K562 (cell line): ENCODE measurements at regions not wholly inside any gene's neighbourhood (a gene's known extent, or its start where the extent isn't known, plus 50 kb on each side); places are given as distances from the start of the nearest gene placed in this dataset.

Source experiments
- ATAC-seq: fragments of 200-7000 bp; cut with Tn5 transposase; 3 replicates; pipeline ENCODE4 v1.9.1; 2020; ENCODE audit warnings: moderate library complexity
- BruUV-seq: library from RNA; stranded (reverse); fragments of 400-500 nt; replicated peaks from 2 replicates; lab custom pipeline; 2021; lab: Mats Ljungman, UMichigan
- CTCF ChIA-PET: fragments of 300-600 bp; formaldehyde crosslinking; extraction: SDS; loops from one replicate; lab custom pipeline; 2021; ENCODE audit warnings: low intra/inter-chr PET ratio; lab: Yijun Ruan, JAX
- POLR2A ChIA-PET: fragments of 300-600, 350-650 bp; sonication (Branson Sonifier 250); formaldehyde crosslinking; extraction: SDS; loops from one replicate; lab custom pipeline; 2021; ENCODE audit warnings: antibody characterized with exemption, inconsistent platforms; lab: Yijun Ruan, JAX
- DNase-seq, 4 experiments: peaks; one replicate each; pipeline versions ENCODE4 v3.0.0 to v3.0.0-alpha.2; 2011 to 2018; ENCODE audit warnings: low spot score in 3 of 4, mixed read lengths in 3 of 4; ENCODE audit errors: extremely low read depth in 1 of 4
- FAIRE-seq: peaks from 2 replicates; lab custom pipeline; 2011; peaks lifted over from hg19 to GRCh38; lab: Jason Lieb, UNC
- H2AFZ ChIP-seq: 2 replicates; pipeline ENCODE4 v1.6.0; 2011; ENCODE audit warnings: low read depth, low read length, control low read depth, inconsistent platforms
- H3K27ac ChIP-seq: fragments of 200-600 bp; 3 replicates; pipeline ENCODE4 v1.8.0; 2011; ENCODE audit warnings: low read depth, mild to moderate bottlenecking, control low read depth, inconsistent platforms, low read length, moderate library complexity, mixed read lengths; ENCODE audit errors: extremely low read depth
- H3K27me3 ChIP-seq, 2 experiments: fragments of 300-600 bp in 1 of 2; 2 replicates in 1 of 2; 3 replicates in 1 of 2; pipeline versions ENCODE4 v1.6.0 to v1.8.0; 2011; ENCODE audit warnings: inconsistent platforms in 2 of 2, low read length in 2 of 2, mild to moderate bottlenecking in 1 of 2, mixed read lengths in 1 of 2, moderate library complexity in 1 of 2; ENCODE audit not compliant: control insufficient read depth in 2 of 2, insufficient read depth in 2 of 2
- H3K36me3 ChIP-seq: fragments of 300-600 bp; 3 replicates; pipeline ENCODE4 v1.8.0; 2011; ENCODE audit warnings: mild to moderate bottlenecking, low read length, inconsistent platforms; ENCODE audit not compliant: control insufficient read depth, insufficient read depth
- H3K4me1 ChIP-seq, 2 experiments: fragments of 200-600 bp in 1 of 2; replicated peaks in 1 of 2; 2 replicates in 1 of 2; 3 replicates in 1 of 2; pipeline versions ENCODE4 v1.5.1 to v1.8.0; 2011; ENCODE audit warnings: inconsistent platforms in 2 of 2, low read length in 2 of 2, mild to moderate bottlenecking in 1 of 2, mixed read lengths in 1 of 2, moderate library complexity in 1 of 2; ENCODE audit not compliant: control insufficient read depth in 2 of 2, insufficient read depth in 2 of 2
- H3K4me2 ChIP-seq: 2 replicates; pipeline ENCODE4 v1.6.1; 2011; ENCODE audit warnings: low read length, control low read depth, inconsistent platforms, mixed read lengths; ENCODE audit not compliant: insufficient read depth
- H3K4me3 ChIP-seq: fragments of 200-600 bp; sonication (generic), shearing (Covaris generic); 2 replicates; pipeline ENCODE4 v1.5.1; 2016; ENCODE audit warnings: control low read depth, inconsistent platforms
- H3K79me2 ChIP-seq: fragments of 200-600 bp; 3 replicates; pipeline ENCODE4 v1.8.0; 2011; ENCODE audit warnings: low read length, inconsistent platforms; ENCODE audit not compliant: control insufficient read depth, insufficient read depth
- H3K9ac ChIP-seq, 2 experiments: 2 replicates each; pipeline versions ENCODE4 v1.6.0 to v1.6.1; 2011; ENCODE audit warnings: low read depth in 2 of 2, low read length in 2 of 2, control low read depth in 1 of 2, inconsistent platforms in 1 of 2, mild to moderate bottlenecking in 1 of 2, mixed read lengths in 1 of 2; ENCODE audit not compliant: insufficient read depth in 1 of 2
- H3K9me1 ChIP-seq: one replicate; pipeline ENCODE4 v1.6.0; 2011; ENCODE audit warnings: inconsistent platforms, mild to moderate bottlenecking, low read length, moderate library complexity; ENCODE audit not compliant: control insufficient read depth, insufficient read depth
- H3K9me3 ChIP-seq: replicated peaks from 2 replicates; pipeline ENCODE4 v1.5.1; 2011; ENCODE audit warnings: low read depth, low read length, inconsistent platforms; ENCODE audit not compliant: control insufficient read depth, insufficient read depth
- H4K20me1 ChIP-seq: replicated peaks from 2 replicates; pipeline ENCODE4 v1.6.1; 2011; ENCODE audit warnings: low read length, inconsistent platforms, mixed read lengths; ENCODE audit not compliant: control insufficient read depth, insufficient read depth
- BRD9 ChIP-seq: fragments of 450-650 bp; IDR thresholded peaks from 2 replicates; pipeline ENCODE4 v1.6.1; 2018; ENCODE audit warnings: low read depth; ENCODE audit not compliant: partially characterized antibody
- ETV6 ChIP-seq, 3 experiments: fragments of 150-350 bp in 1 of 3; sonication (generic) in 1 of 3; formaldehyde crosslinking in 1 of 3; IDR thresholded peaks; 2 replicates each; pipeline versions ENCODE4 v1.6.1 to v1.8.0; 2014 to 2022; ENCODE audit warnings: borderline replicate concordance in 2 of 3, low read depth in 2 of 3, antibody characterized with exemption in 1 of 3, low read length in 1 of 3, mild to moderate bottlenecking in 1 of 3, missing genetic modification reagents in 1 of 3
- KLF13 ChIP-seq: fragments of 450-650 bp; IDR thresholded peaks from 2 replicates; pipeline ENCODE4 v1.6.1; 2016; ENCODE audit warnings: missing genetic modification characterization, low read depth, mild to moderate bottlenecking, missing compliant biosample characterization, moderate library complexity, borderline replicate concordance
- MCM5 ChIP-seq: fragments of 450-650 bp; IDR thresholded peaks from 2 replicates; pipeline ENCODE4 v1.6.1; 2016; ENCODE audit warnings: low read depth
- ZBTB1 ChIP-seq: sonication (generic); formaldehyde crosslinking; IDR thresholded peaks from 2 replicates; pipeline ENCODE4 v1.8.1; 2023; ENCODE audit warnings: missing genetic modification reagents, low read depth, mild to moderate bottlenecking, borderline replicate concordance
- ZNF699 ChIP-seq: fragments of 250-450 bp; sonication (Bioruptor Pico); IDR thresholded peaks from 2 replicates; pipeline ENCODE4 v1.8.0; 2021; ENCODE audit warnings: mild to moderate bottlenecking, moderate library complexity; ENCODE audit not compliant: insufficient replicate concordance
- ZNF830 ChIP-seq: fragments of 250-450 bp; sonication (Bioruptor Pico); IDR thresholded peaks from 2 replicates; pipeline ENCODE4 v1.5.0; 2021; ENCODE audit warnings: mild to moderate bottlenecking
- WGBS: fragments of 100-300 bp; shearing (Covaris generic); methylation state at CpG from one replicate; pipeline ENCODE4 v1.1.6; 2016; ENCODE audit warnings: low coverage, mixed read lengths; ENCODE audit not compliant: insufficient coverage; ENCODE audit errors: missing lambda C conversion rate; 5-methylcytosine and 5-hydroxymethylcytosine counted together
- in situ Hi-C: fragments of 300-500 bp; cut with MboI; formaldehyde crosslinking; loops from 4 replicates; pipeline ENCODE4 v1.15.0; 2018; ENCODE audit warnings: inconsistent platforms, mixed read lengths
- intact Hi-C: fragments of 100-400 bp; cut with micrococcal nuclease; formaldehyde crosslinking; loops from 2 replicates; pipeline ENCODE4 v1.14.2; 2022

DNA sequence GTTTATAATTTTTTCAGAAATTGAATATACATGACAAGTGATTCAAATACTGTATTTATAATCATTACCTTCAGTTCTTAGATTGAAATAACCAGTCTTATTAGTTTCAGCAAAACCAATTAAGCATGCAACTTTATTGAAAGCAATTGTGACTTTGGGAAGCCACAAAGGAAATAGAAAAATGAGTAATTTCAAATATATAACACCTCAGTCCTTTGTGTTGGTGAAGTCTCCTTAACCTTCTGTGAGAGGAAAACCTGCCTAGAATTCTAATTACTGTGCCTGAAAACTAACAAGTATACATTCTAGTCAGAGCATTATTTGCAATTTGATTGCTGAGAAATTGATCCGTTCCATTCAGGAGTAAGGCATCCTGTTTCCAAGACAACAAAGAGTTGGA lies 95.8 kb downstream of the S1PR1 start (continued):
- TF ChIP-seq ETV6 (IDR thresholded peaks at IDR 0.05; ENCODE audit: borderline replicate concordance in 1 of 2, low read depth in 2 of 2, low read length in 1 of 2) (no peak), ETV6 (CRISPR knock-in tag; IDR thresholded peaks at IDR 0.05; ENCODE audit: borderline replicate concordance) (no peak), BRD9 (no peak), ZNF699 (no peak), KLF13 (tag) (no peak)

GRCh38 chr1:101333186-101333585 lies 96.4 kb downstream of the S1PR1 start:
- ChIA-PET POLR2A (no interaction called here), CTCF (no interaction called here)
- no peak overlapping the region for H3K27ac ChIP-seq
- intact Hi-C loops (no loop called here), in situ Hi-C loops (no loop called here)
- H3K9ac ChIP-seq, result no peak overlapping the region
- H3K9me1 ChIP-seq, result no peaks in the 10 kb centered on the region
- no peaks in the 10 kb centered on the region for H3K79me2 ChIP-seq
- no peak for TF ChIP-seq ZBTB1
- TF ChIP-seq ZNF830 (CRISPR knock-in tag), result no peak
- no peak for TF ChIP-seq MCM5
- H3K9me3 ChIP-seq, result no peaks in the 10 kb centered on the region
- no TSS peak for BruUV-seq
- ATAC-seq (no peak), FAIRE-seq (no peak), DNase-seq (no peak)
- no peaks in the 10 kb centered on the region for H3K27me3 ChIP-seq
- no peaks in the 10 kb centered on the region for H3K36me3 ChIP-seq
- 1% methylated on average over 4 of the region's 4 CpGs for WGBS
- H3K4me1 ChIP-seq, result no peaks in the 10 kb centered on the region; a peak in 1 of 5 replicates
- H4K20me1 ChIP-seq, result no peaks in the 10 kb centered on the region
- no peak overlapping the region for H3K4me2 ChIP-seq
- H3K4me3 ChIP-seq, result no peak overlapping the region
- H2AFZ ChIP-seq, result no peak overlapping the region
